OCI-LY3 (cell line): ENCODE measurements at regions not wholly inside any gene's neighbourhood (a gene's known extent, or its start where the extent isn't known, plus 50 kb on each side); places are given as distances from the start of the nearest gene placed in this dataset.
"Not testable (repeated sequence)": the region's sequence is repeated elsewhere in the genome, so short reads cannot be mapped to it uniquely, and the experiment has no call there.

Experiments used
- H2AFZ ChIP-seq: fragments of 200-600, 300-600 bp; shearing (Covaris generic); 2 replicates; pipeline ENCODE4 v1.6.0; 2014; ENCODE audit warnings: antibody characterized with exemption, low read depth, low read length
- H3K27ac ChIP-seq: fragments of 200-600, 300-600 bp; sonication (generic); 2 replicates; pipeline ENCODE4 v1.5.1; 2014; ENCODE audit warnings: mild to moderate bottlenecking, low read length, moderate library complexity, mixed read lengths
- H3K27me3 ChIP-seq: fragments of 200-600, 300-600 bp; sonication (generic); 2 replicates; pipeline ENCODE4 v1.6.1; 2014; ENCODE audit warnings: low read depth, low read length, mixed read lengths
- H3K36me3 ChIP-seq: fragments of 200-600, 300-600 bp; sonication (generic); replicated peaks from 2 replicates; pipeline ENCODE3; 2014; ENCODE audit warnings: low read depth, low read length, mixed read lengths
- H3K4me1 ChIP-seq: fragments of 300-600, 200-600 bp; sonication (generic); 2 replicates; pipeline ENCODE4 v1.6.1; 2014; ENCODE audit warnings: low read length, mixed read lengths
- H3K4me2 ChIP-seq: fragments of 200-600, 300-600 bp; sonication (generic); 2 replicates; pipeline ENCODE4 v1.6.1; 2014; ENCODE audit warnings: low read length, mixed read lengths
- H3K4me3 ChIP-seq: fragments of 300-600, 200-600 bp; sonication (generic); 2 replicates; pipeline ENCODE4 v1.5.1; 2014; ENCODE audit warnings: antibody characterized with exemption, mild to moderate bottlenecking, low read length, moderate library complexity
- H3K79me2 ChIP-seq: fragments of 300-600, 200-600 bp; shearing (Covaris generic); 2 replicates; pipeline ENCODE4 v1.6.1; 2014; ENCODE audit warnings: mild to moderate bottlenecking, low read length, mixed read lengths
- H3K9ac ChIP-seq: fragments of 300-600, 200-600 bp; shearing (Covaris generic); 2 replicates; pipeline ENCODE4 v1.6.0; 2014; ENCODE audit warnings: mild to moderate bottlenecking, low read length, moderate library complexity
- H3K9me3 ChIP-seq: fragments of 200-600, 300-600 bp; shearing (Covaris generic); 2 replicates; pipeline ENCODE4 v1.6.1; 2014; ENCODE audit warnings: low read length, mixed read lengths; ENCODE audit not compliant: insufficient read depth
- H4K20me1 ChIP-seq: fragments of 200-600, 300-600 bp; sonication (generic); 2 replicates; pipeline ENCODE4 v1.6.1; 2016; ENCODE audit warnings: low read length, mixed read lengths; ENCODE audit not compliant: insufficient read depth

DNA sequence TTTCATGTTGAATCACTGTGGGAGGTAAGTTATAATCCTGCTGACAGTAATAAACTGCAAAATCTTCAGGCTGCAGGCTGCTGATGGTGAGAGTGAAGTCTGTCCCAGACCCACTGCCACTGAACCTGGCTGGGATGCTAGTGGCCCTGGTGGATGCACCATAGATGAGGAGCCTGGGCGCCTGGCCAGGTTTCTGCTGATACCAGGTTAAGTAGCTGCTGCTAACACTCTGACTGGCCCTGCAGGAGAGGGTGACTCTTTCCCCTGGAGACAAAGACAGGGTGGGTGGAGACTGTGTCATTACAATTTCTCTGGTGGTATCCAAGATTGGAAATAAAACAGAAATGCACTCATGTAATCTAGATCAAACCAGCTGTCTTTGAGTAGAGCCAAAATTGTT, 287.0 kb downstream of the RPIA start:
- not testable (repeated sequence) for H3K27ac ChIP-seq, H4K20me1 ChIP-seq, H3K9me3 ChIP-seq, H3K4me3 ChIP-seq, H3K9ac ChIP-seq, H3K79me2 ChIP-seq, H3K27me3 ChIP-seq, H3K36me3 ChIP-seq, H3K4me2 ChIP-seq, H2AFZ ChIP-seq, H3K4me1 ChIP-seq

DNA sequence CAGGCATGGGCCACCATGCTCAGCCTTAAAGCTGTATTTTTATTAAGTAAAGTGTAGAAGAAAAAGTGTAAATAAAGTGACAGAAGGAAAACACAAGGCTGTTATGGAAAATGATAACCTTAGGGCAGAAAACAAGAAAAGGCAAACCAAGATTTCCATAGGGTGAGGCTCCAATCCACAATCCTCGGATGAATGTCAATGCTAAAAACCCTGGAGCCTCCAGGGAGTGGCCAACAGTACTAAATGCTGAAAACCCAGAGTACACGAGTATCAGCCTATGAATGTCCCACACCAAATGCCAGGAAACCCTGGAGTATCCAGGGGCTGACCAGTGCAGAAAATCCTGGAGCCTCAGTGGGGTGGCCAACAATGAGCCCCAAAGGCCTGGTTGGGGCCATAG, 292.6 kb downstream of the RPIA start:
- not testable (repeated sequence) for H3K27me3 ChIP-seq, H3K27ac ChIP-seq, H3K4me3 ChIP-seq, H3K79me2 ChIP-seq, H3K36me3 ChIP-seq, H3K4me2 ChIP-seq, H2AFZ ChIP-seq, H3K4me1 ChIP-seq, H4K20me1 ChIP-seq, H3K9me3 ChIP-seq, H3K9ac ChIP-seq

DNA sequence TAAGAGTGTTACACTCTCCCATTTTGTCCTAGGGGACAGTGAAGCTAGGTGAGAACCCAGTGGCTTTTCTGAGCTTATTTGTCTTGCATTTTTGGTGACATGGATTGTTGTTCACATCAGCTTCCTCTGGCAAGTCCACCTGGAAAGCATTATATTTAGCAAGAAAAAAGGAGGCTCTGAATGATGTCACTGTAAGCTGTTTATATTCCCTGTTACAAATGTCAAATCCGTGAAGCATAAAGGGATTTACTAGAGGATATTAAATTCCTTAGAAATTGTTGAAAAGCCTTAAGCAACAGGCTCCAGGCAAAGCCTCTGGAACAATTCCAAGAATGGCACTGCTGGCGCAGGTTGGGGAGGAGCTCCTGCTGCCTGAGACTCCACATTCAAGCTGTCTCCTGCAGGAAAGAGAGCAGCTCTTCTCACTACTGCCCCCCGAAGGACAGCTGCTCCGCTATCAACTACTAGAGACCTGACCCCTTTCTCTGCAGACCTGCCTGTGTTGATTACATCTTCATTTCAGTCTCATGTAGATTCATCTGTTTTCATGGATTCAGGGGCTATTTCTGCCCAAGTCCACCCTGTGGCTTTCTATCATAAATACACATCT, 295.4 kb downstream of the RPIA start:
- H4K20me1 ChIP-seq, H3K79me2 ChIP-seq, H3K4me1 ChIP-seq, H2AFZ ChIP-seq, H3K27ac ChIP-seq, H3K4me2 ChIP-seq, H3K36me3 ChIP-seq, H3K9ac ChIP-seq, H3K9me3 ChIP-seq, H3K4me3 ChIP-seq, H3K27me3 ChIP-seq: not testable (repeated sequence)

DNA sequence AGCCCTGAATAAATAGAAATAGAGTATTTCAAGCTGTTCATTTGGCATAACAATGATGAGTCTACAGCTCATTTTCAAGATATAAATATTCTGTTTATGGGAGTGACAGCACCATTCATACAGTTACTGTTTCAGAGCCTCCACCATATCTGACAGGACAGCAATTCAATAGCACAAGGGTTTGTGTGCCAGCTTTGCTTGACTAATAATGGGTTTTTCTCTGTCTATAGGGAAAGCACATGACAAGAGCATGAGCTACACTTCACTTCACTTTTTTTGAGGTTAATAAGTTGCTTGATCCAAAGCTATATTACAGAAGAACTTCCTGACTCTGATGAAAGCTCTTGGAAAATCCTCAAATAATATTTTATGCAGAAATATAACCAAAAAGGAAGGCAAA, 297.1 kb downstream of the RPIA start:
- not testable (repeated sequence) for H3K9me3 ChIP-seq, H4K20me1 ChIP-seq, H3K27me3 ChIP-seq, H3K79me2 ChIP-seq, H3K27ac ChIP-seq, H3K4me2 ChIP-seq, H3K4me1 ChIP-seq, H3K36me3 ChIP-seq, H3K4me3 ChIP-seq, H3K9ac ChIP-seq, H2AFZ ChIP-seq

DNA sequence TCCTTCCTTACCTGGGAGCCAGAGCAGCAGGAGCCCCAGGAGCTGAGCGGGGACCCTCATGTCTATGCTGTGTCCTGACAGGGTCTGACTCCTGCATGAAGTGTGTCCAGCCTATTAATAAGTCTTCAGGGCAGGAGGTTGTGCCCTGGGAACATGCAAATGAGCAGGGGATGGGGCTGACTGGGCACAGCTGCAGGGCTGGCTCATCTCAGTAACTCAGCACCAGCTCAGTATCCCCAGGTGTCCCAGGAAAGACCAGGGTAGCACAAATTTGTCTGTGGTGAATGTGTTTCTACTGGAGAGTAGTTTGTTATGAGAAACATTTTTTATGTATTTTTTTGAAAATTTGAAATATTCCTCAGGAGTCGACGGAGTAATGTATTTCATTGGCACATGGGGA, 301.3 kb downstream of the RPIA start:
- not testable (repeated sequence) for H4K20me1 ChIP-seq, H3K79me2 ChIP-seq, H3K4me1 ChIP-seq, H3K4me3 ChIP-seq, H3K36me3 ChIP-seq, H3K27ac ChIP-seq, H3K4me2 ChIP-seq, H3K9me3 ChIP-seq, H3K27me3 ChIP-seq, H2AFZ ChIP-seq, H3K9ac ChIP-seq

DNA sequence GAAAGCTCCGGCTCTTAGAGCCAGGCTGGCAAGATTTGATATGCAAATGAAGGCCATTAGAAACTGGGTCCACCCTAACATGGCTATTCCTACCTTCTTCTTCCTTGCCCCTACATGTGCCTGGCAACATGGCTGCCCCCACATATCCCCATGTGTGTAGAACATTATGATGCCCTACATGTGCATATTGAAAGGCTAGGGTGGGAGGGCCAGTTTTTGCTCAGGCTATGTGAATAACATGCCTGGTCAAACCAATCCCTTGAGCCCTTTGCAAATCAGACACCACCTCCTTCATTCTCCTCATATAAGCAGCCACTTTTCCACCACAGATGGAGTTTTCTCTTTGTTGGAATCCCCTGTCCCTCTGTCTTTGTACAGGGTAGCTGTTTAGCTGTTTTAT, 303.4 kb downstream of the RPIA start:
- H3K9ac ChIP-seq, H4K20me1 ChIP-seq, H3K27ac ChIP-seq, H2AFZ ChIP-seq, H3K4me2 ChIP-seq, H3K36me3 ChIP-seq, H3K4me3 ChIP-seq, H3K9me3 ChIP-seq, H3K4me1 ChIP-seq, H3K27me3 ChIP-seq, H3K79me2 ChIP-seq: not testable (repeated sequence)

DNA sequence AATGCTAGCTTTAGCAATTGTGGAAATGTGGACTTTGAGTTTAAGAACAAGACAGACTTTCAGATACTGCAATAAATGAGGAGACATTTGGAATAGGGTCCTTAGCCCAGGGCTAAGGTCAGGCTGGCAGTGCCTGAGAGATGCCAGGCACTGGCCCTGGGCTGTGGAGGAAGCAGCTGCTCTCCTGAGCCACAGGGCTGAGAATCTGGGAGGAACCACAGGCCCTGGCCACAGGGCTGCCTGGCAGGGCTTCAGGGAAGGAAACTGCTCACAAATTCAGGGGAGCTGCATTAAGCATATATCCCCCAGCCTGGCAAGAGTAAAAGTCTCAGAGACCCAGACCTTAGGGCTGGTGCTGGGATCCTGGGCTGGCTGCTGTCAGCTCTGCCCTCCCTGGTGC, 305.1 kb downstream of the RPIA start:
- not testable (repeated sequence) for H3K79me2 ChIP-seq, H3K4me2 ChIP-seq, H4K20me1 ChIP-seq, H3K9ac ChIP-seq, H3K27ac ChIP-seq, H3K4me3 ChIP-seq, H2AFZ ChIP-seq, H3K4me1 ChIP-seq, H3K27me3 ChIP-seq, H3K36me3 ChIP-seq, H3K9me3 ChIP-seq
